NCI-H1092 treated with DMSO at 0.1 percent for 48 hours (cell line): ENCODE measurements at regions not wholly inside any gene's neighbourhood (a gene's known extent, or its start where the extent isn't known, plus 50 kb on each side); places are given as distances from the start of the nearest gene placed in this dataset.

Experiments used
- DNase-seq: peaks from one replicate; lab custom pipeline; 2025; lab: John Stamatoyannopoulos, UW

GRCh38 chr4:3343358-3343757 lies 50.5 kb downstream of the RGS12 start:
- DNase-seq = no peak

GRCh38 chr4:3344104-3344503 lies 51.3 kb downstream of the RGS12 start:
- DNase-seq = no peak

GRCh38 chr4:3344596-3344995 lies 51.8 kb downstream of the RGS12 start:
- no peak for DNase-seq

- DNase-seq = no peak
These were observed 52.6 kb downstream of the RGS12 start for GRCh38 chr4:3345384-3345783.

- peak; percentile 43 for DNase-seq
These were observed 53.3 kb downstream of the RGS12 start for GRCh38 chr4:3346146-3346545.

GRCh38 chr4:3347871-3348270 lies 55.0 kb downstream of the RGS12 start:
- DNase-seq = no peak

- no peak for DNase-seq
These were observed 55.8 kb downstream of the RGS12 start for GRCh38 chr4:3348621-3349020.

GRCh38 chr4:3349116-3349515 lies 56.3 kb downstream of the RGS12 start:
- no peak for DNase-seq

GRCh38 chr4:3351997-3352396 lies 59.2 kb downstream of the RGS12 start:
- DNase-seq = no peak

- DNase-seq = no peak
These were observed 59.7 kb downstream of the RGS12 start for GRCh38 chr4:3352505-3352904.

- DNase-seq = no peak
These were observed 60.2 kb downstream of the RGS12 start for GRCh38 chr4:3352941-3353594.

- DNase-seq = no peak
These were observed 61.1 kb downstream of the RGS12 start for GRCh38 chr4:3353752-3354454.

GRCh38 chr4:3354455-3354811 lies 61.6 kb downstream of the RGS12 start:
- DNase-seq = no peak

GRCh38 chr4:3355266-3355748 lies 62.5 kb downstream of the RGS12 start:
- no peak for DNase-seq

GRCh38 chr4:3358656-3359055 lies 65.8 kb downstream of the RGS12 start:
- DNase-seq = no peak

- DNase-seq = no peak
These were observed 68.0 kb downstream of the RGS12 start for GRCh38 chr4:3360777-3361176.

GRCh38 chr4:3361406-3361805 lies 68.6 kb downstream of the RGS12 start:
- DNase-seq = no peak

GRCh38 chr4:3361896-3362295 lies 69.1 kb downstream of the RGS12 start:
- no peak for DNase-seq

- DNase-seq = no peak
These were observed 69.8 kb downstream of the RGS12 start for GRCh38 chr4:3362431-3363287.

- no peak for DNase-seq
These were observed 70.8 kb downstream of the RGS12 start for GRCh38 chr4:3363411-3364141.

GRCh38 chr4:3364199-3364598 lies 71.4 kb downstream of the RGS12 start:
- peak; percentile 3 for DNase-seq

GRCh38 chr4:3364634-3365314 lies 72.0 kb downstream of the RGS12 start:
- DNase-seq = no peak
